ENCODE measurements at regions not wholly inside any gene's neighbourhood (a gene's known extent, or its start where the extent isn't known, plus 50 kb on each side); places are given as distances from the start of the nearest gene placed in this dataset.

GRCh38 chr5:162520878-162521277, 453.3 kb downstream of the GABRG2 start:
- TF ChIP-seq CTCF (IDR thresholded peaks at IDR 0.05; ENCODE audit: borderline replicate concordance, extremely low read depth, low read length, poor library complexity, severe bottlenecking) (no peak), EZH2 (IDR thresholded peaks at IDR 0.05; ENCODE audit: borderline replicate concordance, low read depth, low read length, severe bottlenecking) (no peak)

All from DND-41 (cell line).